HUES64 (cell line): ENCODE measurements at regions not wholly inside any gene's neighbourhood (a gene's known extent, or its start where the extent isn't known, plus 50 kb on each side); places are given as distances from the start of the nearest gene placed in this dataset.

Experiments
- H3K27ac ChIP-seq: 2 replicates; pipeline ENCODE4 v1.7.0; 2013; ENCODE audit warnings: low read depth, low read length, inconsistent platforms
- H3K27me3 ChIP-seq: 2 replicates; pipeline ENCODE4 v1.6.1; 2013; ENCODE audit warnings: mild to moderate bottlenecking, low read length; ENCODE audit not compliant: insufficient read depth
- H3K36me3 ChIP-seq: 2 replicates; pipeline ENCODE4 v1.6.1; 2013; ENCODE audit warnings: mild to moderate bottlenecking, low read length; ENCODE audit not compliant: insufficient read depth
- H3K4me1 ChIP-seq: 2 replicates; pipeline ENCODE4 v1.6.1; 2013; ENCODE audit warnings: mild to moderate bottlenecking, low read length, moderate library complexity; ENCODE audit not compliant: insufficient read depth
- H3K4me3 ChIP-seq: 2 replicates; pipeline ENCODE4 v1.5.1; 2013; ENCODE audit warnings: mild to moderate bottlenecking, low read length, moderate library complexity
- H3K9ac ChIP-seq: 2 replicates; pipeline ENCODE4 v1.6.1; 2013; ENCODE audit warnings: mild to moderate bottlenecking, low read depth, low read length
- H3K9me3 ChIP-seq: 2 replicates; pipeline ENCODE4 v1.6.1; 2013; ENCODE audit warnings: low read depth, low read length; ENCODE audit not compliant: insufficient read depth
- WGBS: fragments of 150-250, 120-280 bp; methylation state at CpG from one replicate; pipeline ENCODE4 v1.1.7; 2013; ENCODE audit warnings: missing lambda C conversion rate; 5-methylcytosine and 5-hydroxymethylcytosine counted together

- peaks cover 7% of the 10 kb centered on the region; the same call in 1 of the 2 replicates for H3K9me3 ChIP-seq
- whole genome bisulfite sequencing: 89% methylated on average over 25 of the region's 25 CpGs
- H3K4me1 ChIP-seq: no peaks in the 10 kb centered on the region
- H3K27ac ChIP-seq: no peak overlapping the region
- H3K27me3 ChIP-seq: no peaks in the 10 kb centered on the region
- H3K4me3 ChIP-seq: no peak overlapping the region
- H3K9ac ChIP-seq: no peak overlapping the region
- H3K36me3 ChIP-seq: no peaks in the 10 kb centered on the region
These were observed 101.1 kb downstream of the KIF4B start for GRCh38 chr5:155114655-155115054.

GRCh38 chr5:155116456-155117251 lies 103.1 kb downstream of the KIF4B start:
- no peak overlapping the region for H3K9ac ChIP-seq
- H3K4me3 ChIP-seq: no peak overlapping the region
- 86% methylated on average over 12 of the region's 13 CpGs for WGBS
- no peak overlapping the region for H3K27ac ChIP-seq
- no peaks in the 10 kb centered on the region for H3K27me3 ChIP-seq
- H3K36me3 ChIP-seq: no peaks in the 10 kb centered on the region
- H3K9me3 ChIP-seq: peaks cover 7% of the 10 kb centered on the region; the same call in 1 of the 2 replicates
- H3K4me1 ChIP-seq: no peaks in the 10 kb centered on the region

- Histone ChIP-seq H3K27me3 (no peaks in the 10 kb centered on the region), H3K9ac (no peak overlapping the region), H3K36me3 (no peaks in the 10 kb centered on the region), H3K4me3 (no peak overlapping the region), H3K4me1 (no peaks in the 10 kb centered on the region), H3K27ac (no peak overlapping the region), H3K9me3 (no peaks in the 10 kb centered on the region)
- WGBS: 76% methylated on average over 7 of the region's 7 CpGs
These were observed 112.1 kb downstream of the KIF4B start for GRCh38 chr5:155125551-155126095.

- WGBS: 95% methylated on average over 3 of the region's 3 CpGs
- Histone ChIP-seq H3K9ac (no peak overlapping the region), H3K27me3 (no peaks in the 10 kb centered on the region), H3K4me3 (no peak overlapping the region), H3K9me3 (no peaks in the 10 kb centered on the region), H3K27ac (no peak overlapping the region), H3K36me3 (no peaks in the 10 kb centered on the region), H3K4me1 (no peaks in the 10 kb centered on the region)
These were observed 113.0 kb downstream of the KIF4B start for GRCh38 chr5:155126573-155126972.

- 96% methylated on average over 3 of the region's 5 CpGs for WGBS
- no peak overlapping the region for H3K27ac ChIP-seq
- H3K9me3 ChIP-seq: no peaks in the 10 kb centered on the region
- H3K27me3 ChIP-seq: no peaks in the 10 kb centered on the region
- H3K4me1 ChIP-seq: no peaks in the 10 kb centered on the region
- no peak overlapping the region for H3K4me3 ChIP-seq
- no peak overlapping the region for H3K9ac ChIP-seq
- H3K36me3 ChIP-seq: no peaks in the 10 kb centered on the region
These were observed 114.0 kb downstream of the KIF4B start for GRCh38 chr5:155127552-155127951.

GRCh38 chr5:155128786-155129512 lies 115.4 kb downstream of the KIF4B start:
- 94% methylated on average over 6 of the region's 7 CpGs for WGBS
- H3K27ac ChIP-seq: no peak overlapping the region
- no peaks in the 10 kb centered on the region for H3K4me1 ChIP-seq

GRCh38 chr5:155129513-155129880 lies 115.9 kb downstream of the KIF4B start:
- no peaks in the 10 kb centered on the region for H3K4me1 ChIP-seq
- H3K27ac ChIP-seq: no peak overlapping the region
- no peak overlapping the region for H3K9ac ChIP-seq
- H3K9me3 ChIP-seq: no peaks in the 10 kb centered on the region
- no peaks in the 10 kb centered on the region for H3K27me3 ChIP-seq
- H3K4me3 ChIP-seq: no peak overlapping the region
- H3K36me3 ChIP-seq: no peaks in the 10 kb centered on the region

More at GRCh38 chr5:155128786-155129512, 115.4 kb downstream of the KIF4B start:
- H3K4me3 ChIP-seq: no peak overlapping the region
- no peaks in the 10 kb centered on the region for H3K27me3 ChIP-seq
- no peaks in the 10 kb centered on the region for H3K36me3 ChIP-seq
- no peaks in the 10 kb centered on the region for H3K9me3 ChIP-seq
- no peak overlapping the region for H3K9ac ChIP-seq

GRCh38 chr5:155134130-155134529 lies 120.6 kb downstream of the KIF4B start:
- no peak overlapping the region for H3K27ac ChIP-seq
- no peaks in the 10 kb centered on the region for H3K27me3 ChIP-seq
- H3K9ac ChIP-seq: no peak overlapping the region
- H3K4me3 ChIP-seq: no peak overlapping the region
- no peaks in the 10 kb centered on the region for H3K9me3 ChIP-seq
- H3K4me1 ChIP-seq: no peaks in the 10 kb centered on the region
- no peaks in the 10 kb centered on the region for H3K36me3 ChIP-seq

- Histone ChIP-seq H3K36me3 (no peaks in the 10 kb centered on the region), H3K4me3 (no peak overlapping the region), H3K4me1 (no peaks in the 10 kb centered on the region), H3K9me3 (no peaks in the 10 kb centered on the region), H3K27me3 (no peaks in the 10 kb centered on the region), H3K27ac (no peak overlapping the region), H3K9ac (no peak overlapping the region)
- 63% methylated on average over 5 of the region's 6 CpGs for WGBS
These were observed 122.8 kb downstream of the KIF4B start for GRCh38 chr5:155136216-155136850.

- WGBS: 85% methylated on average over 3 of the region's 3 CpGs
These were observed 124.1 kb downstream of the KIF4B start for GRCh38 chr5:155137683-155138082.

GRCh38 chr5:155140646-155141045 lies 127.1 kb downstream of the KIF4B start:
- Histone ChIP-seq H3K9ac (no peak overlapping the region), H3K9me3 (no peaks in the 10 kb centered on the region), H3K36me3 (no peaks in the 10 kb centered on the region), H3K4me3 (no peak overlapping the region), H3K27ac (no peak overlapping the region), H3K4me1 (no peaks in the 10 kb centered on the region), H3K27me3 (no peaks in the 10 kb centered on the region)
- WGBS: 88% methylated on average over 4 of the region's 5 CpGs

More at GRCh38 chr5:155137683-155138082, 124.1 kb downstream of the KIF4B start:
- Histone ChIP-seq H3K4me1 (no peaks in the 10 kb centered on the region), H3K27ac (no peak overlapping the region), H3K4me3 (no peak overlapping the region), H3K9me3 (no peaks in the 10 kb centered on the region), H3K27me3 (no peaks in the 10 kb centered on the region), H3K36me3 (no peaks in the 10 kb centered on the region), H3K9ac (no peak overlapping the region)
